ENCODE measurements at regions not wholly inside any gene's neighbourhood (a gene's known extent, or its start where the extent isn't known, plus 50 kb on each side); places are given as distances from the start of the nearest gene placed in this dataset.

DNA sequence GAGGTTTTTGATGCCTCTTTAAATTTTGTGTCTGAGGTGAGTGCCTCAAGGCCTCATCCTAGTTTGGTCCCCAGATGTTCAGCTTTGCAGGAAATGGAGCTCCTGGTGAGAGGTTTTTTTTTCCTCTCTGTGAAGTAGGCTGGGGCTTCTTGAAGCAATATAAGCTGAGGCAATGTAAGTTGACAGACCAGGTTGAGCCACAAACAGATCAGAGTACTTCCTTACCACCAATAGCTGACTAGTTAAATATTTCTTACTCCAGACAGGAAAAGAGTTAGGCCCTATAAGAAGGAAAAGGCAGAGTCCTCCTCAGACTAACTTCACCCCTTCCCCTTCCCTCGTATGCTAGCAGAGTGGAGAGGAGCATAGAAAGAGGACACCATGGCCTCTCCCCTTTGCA lies 341.0 kb downstream of the LMO4 start (continued):
- TF ChIP-seq USF2 (CRISPR knock-in tag; IDR thresholded peaks at IDR 0.05) (no peak), E2F1 (CRISPR knock-in tag; IDR thresholded peaks at IDR 0.05) (no peak), USF1 (CRISPR knock-in tag; IDR thresholded peaks at IDR 0.05) (no peak), ZNF138 (CRISPR knock-in tag; conservative IDR thresholded peaks at IDR 0.05) (no peak)

GRCh38 chr1:87673309-87673708 lies 344.6 kb downstream of the LMO4 start:
- POLR2A ChIA-PET = no interaction called here
- TF ChIP-seq SOX15 (CRISPR knock-in tag; IDR thresholded peaks at IDR 0.05) = no peak
- no peak for TF ChIP-seq MYBL2 (CRISPR knock-in tag; IDR thresholded peaks at IDR 0.05)
- TF ChIP-seq, protein P1, sequence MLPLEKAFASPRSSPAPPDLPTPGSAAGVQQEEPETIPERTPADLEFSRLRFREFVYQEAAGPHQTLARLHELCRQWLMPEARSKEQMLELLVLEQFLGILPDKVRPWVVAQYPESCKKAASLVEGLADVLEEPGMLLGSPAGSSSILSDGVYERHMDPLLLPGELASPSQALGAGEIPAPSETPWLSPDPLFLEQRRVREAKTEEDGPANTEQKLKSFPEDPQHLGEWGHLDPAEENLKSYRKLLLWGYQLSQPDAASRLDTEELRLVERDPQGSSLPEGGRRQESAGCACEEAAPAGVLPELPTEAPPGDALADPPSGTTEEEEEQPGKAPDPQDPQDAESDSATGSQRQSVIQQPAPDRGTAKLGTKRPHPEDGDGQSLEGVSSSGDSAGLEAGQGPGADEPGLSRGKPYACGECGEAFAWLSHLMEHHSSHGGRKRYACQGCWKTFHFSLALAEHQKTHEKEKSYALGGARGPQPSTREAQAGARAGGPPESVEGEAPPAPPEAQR (CRISPR knock-in tag; IDR thresholded peaks at IDR 0.05) = no peak
- no peak for TF ChIP-seq IRF2 (CRISPR knock-in tag; IDR thresholded peaks at IDR 0.05; ENCODE audit: borderline replicate concordance, low read depth)
- TF ChIP-seq E2F5 (CRISPR knock-in tag; IDR thresholded peaks at IDR 0.05) = no peak

DNA sequence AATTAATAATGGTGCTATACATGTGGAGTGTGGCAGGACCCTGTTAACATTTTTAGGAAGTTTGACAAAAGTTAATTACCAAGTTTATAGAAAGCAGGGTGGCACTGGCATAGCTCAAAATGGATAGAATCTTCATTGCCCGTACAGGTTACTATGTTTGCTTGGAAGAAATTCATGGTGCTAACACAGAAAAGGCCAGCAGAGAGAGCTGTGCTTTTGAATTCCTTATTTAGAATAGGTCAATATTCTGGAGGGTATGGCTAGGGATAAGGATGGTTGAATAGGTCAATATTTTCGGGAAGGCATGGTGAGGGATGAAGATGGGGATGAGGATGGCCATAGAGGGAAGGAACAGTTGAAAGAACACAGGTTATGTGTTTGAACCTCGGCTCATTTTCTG lies 345.1 kb downstream of the LMO4 start:
- DNase-seq (ENCODE audit: low spot score) = no peak
- H3K36me3 Mint-ChIP-seq = peaks cover 1% of the 10 kb centered on the region
- H3K27ac Mint-ChIP-seq = no peak overlapping the region
- H3K4me1 Mint-ChIP-seq = peaks cover 3% of the 10 kb centered on the region; the same call in 1 of the 2 replicates
- peaks cover 15% of the 10 kb centered on the region for H3K9me3 Mint-ChIP-seq
- H3K4me3 Mint-ChIP-seq = no peak overlapping the region
- peak; percentile 62; the same call in 1 of the 2 replicates for ATAC-seq
- ChIA-PET CTCF (interaction anchor here (0.8 to 2.1 kb wide), 3 partner anchors 280 to 381 kb away, joined by 3 to 6 read pairs (median 3); no protein-coding TSS in a partner anchor), POLR2A (no interaction called here)
- no peaks in the 10 kb centered on the region for H3K27me3 Mint-ChIP-seq (ENCODE audit: low read depth)
- no peak for TF ChIP-seq SMAD4 (CRISPR knock-in tag; IDR thresholded peaks at IDR 0.05)
- TF ChIP-seq ZMAT4 (CRISPR knock-in tag; IDR thresholded peaks at IDR 0.05) = no peak

More at GRCh38 chr1:87673309-87673708, 344.6 kb downstream of the LMO4 start:
- peaks cover 11% of the 10 kb centered on the region for H3K9me3 Mint-ChIP-seq
- H3K4me1 Mint-ChIP-seq = peaks cover 3% of the 10 kb centered on the region; the same call in 1 of the 2 replicates
- no peak overlapping the region for H3K27ac Mint-ChIP-seq
- no peak overlapping the region for H3K4me3 Mint-ChIP-seq
- no peak for DNase-seq (ENCODE audit: low spot score)
- no peaks in the 10 kb centered on the region for H3K27me3 Mint-ChIP-seq (ENCODE audit: low read depth)
- CTCF ChIA-PET = interaction anchor here (0.8 to 2.1 kb wide), 3 partner anchors 280 to 381 kb away, joined by 3 to 6 read pairs (median 3); no protein-coding TSS in a partner anchor
- ATAC-seq = no peak
- H3K36me3 Mint-ChIP-seq = no peaks in the 10 kb centered on the region

DNA sequence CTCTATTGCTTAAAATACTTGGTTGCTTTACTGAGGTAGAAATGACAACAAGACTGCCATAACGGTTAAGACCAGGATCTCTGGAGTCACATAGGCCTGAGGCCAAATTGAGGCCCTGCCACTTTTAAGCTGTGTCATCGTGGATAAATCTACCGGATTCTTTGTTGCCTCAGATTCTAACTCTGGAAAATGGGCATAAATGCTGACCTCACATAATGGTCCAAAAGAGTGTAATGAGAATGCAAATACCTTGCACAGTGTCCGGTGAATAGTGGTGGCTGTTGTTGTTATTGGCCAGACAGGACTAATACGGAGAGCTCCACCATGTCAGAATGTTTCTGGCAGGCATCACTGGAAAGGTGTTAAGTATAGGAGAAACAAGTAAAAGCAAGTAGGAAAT lies 346.1 kb downstream of the LMO4 start:
- ChIA-PET CTCF (interaction anchor here (0.6 to 1.6 kb wide), 3 partner anchors 31 to 400 kb away, joined by 3 read pairs; no protein-coding TSS in a partner anchor), POLR2A (no interaction called here)
- H3K36me3 Mint-ChIP-seq = peaks cover 9% of the 10 kb centered on the region
- no peak overlapping the region for H3K27ac Mint-ChIP-seq
- peaks cover under 1% of the 10 kb centered on the region; the same call in 1 of the 2 replicates for H3K4me1 Mint-ChIP-seq
- no peak overlapping the region for H3K4me3 Mint-ChIP-seq
- DNase-seq (ENCODE audit: low spot score) (no peak), ATAC-seq (no peak)
- H3K27me3 Mint-ChIP-seq (ENCODE audit: low read depth) = no peaks in the 10 kb centered on the region
- peaks cover 22% of the 10 kb centered on the region for H3K9me3 Mint-ChIP-seq
- TF ChIP-seq ZNF232 (CRISPR knock-in tag; IDR thresholded peaks at IDR 0.05) = no peak
- TF ChIP-seq, protein P1 (CRISPR knock-in tag; IDR thresholded peaks at IDR 0.05) = no peak
- TF ChIP-seq ETV6 (CRISPR knock-in tag; IDR thresholded peaks at IDR 0.05) = no peak
- TF ChIP-seq, protein P2, sequence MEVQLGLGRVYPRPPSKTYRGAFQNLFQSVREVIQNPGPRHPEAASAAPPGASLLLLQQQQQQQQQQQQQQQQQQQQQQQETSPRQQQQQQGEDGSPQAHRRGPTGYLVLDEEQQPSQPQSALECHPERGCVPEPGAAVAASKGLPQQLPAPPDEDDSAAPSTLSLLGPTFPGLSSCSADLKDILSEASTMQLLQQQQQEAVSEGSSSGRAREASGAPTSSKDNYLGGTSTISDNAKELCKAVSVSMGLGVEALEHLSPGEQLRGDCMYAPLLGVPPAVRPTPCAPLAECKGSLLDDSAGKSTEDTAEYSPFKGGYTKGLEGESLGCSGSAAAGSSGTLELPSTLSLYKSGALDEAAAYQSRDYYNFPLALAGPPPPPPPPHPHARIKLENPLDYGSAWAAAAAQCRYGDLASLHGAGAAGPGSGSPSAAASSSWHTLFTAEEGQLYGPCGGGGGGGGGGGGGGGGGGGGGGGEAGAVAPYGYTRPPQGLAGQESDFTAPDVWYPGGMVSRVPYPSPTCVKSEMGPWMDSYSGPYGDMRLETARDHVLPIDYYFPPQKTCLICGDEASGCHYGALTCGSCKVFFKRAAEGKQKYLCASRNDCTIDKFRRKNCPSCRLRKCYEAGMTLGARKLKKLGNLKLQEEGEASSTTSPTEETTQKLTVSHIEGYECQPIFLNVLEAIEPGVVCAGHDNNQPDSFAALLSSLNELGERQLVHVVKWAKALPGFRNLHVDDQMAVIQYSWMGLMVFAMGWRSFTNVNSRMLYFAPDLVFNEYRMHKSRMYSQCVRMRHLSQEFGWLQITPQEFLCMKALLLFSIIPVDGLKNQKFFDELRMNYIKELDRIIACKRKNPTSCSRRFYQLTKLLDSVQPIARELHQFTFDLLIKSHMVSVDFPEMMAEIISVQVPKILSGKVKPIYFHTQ (CRISPR knock-in tag; IDR thresholded peaks at IDR 0.05) = no peak
- no peak for TF ChIP-seq NFE2L1 (CRISPR knock-in tag; IDR thresholded peaks at IDR 0.05)
- no peak for TF ChIP-seq FOXJ3 (CRISPR knock-in tag; IDR thresholded peaks at IDR 0.05; ENCODE audit: borderline replicate concordance)
- TF ChIP-seq NR2C2 (CRISPR knock-in tag; IDR thresholded peaks at IDR 0.05) = no peak
- no peak for TF ChIP-seq ESRRA (CRISPR knock-in tag; IDR thresholded peaks at IDR 0.05; ENCODE audit: borderline replicate concordance)
- TF ChIP-seq NFYB (CRISPR knock-in tag; conservative IDR thresholded peaks at IDR 0.05; ENCODE audit: low read depth) = no peak
- no peak for TF ChIP-seq TEAD4 (CRISPR knock-in tag; IDR thresholded peaks at IDR 0.05)
- TF ChIP-seq CBFB (CRISPR knock-in tag; IDR thresholded peaks at IDR 0.05; ENCODE audit: low read depth) = no peak
